ENCODE measurements at regions not wholly inside any gene's neighbourhood (a gene's known extent, or its start where the extent isn't known, plus 50 kb on each side); places are given as distances from the start of the nearest gene placed in this dataset.

DNA sequence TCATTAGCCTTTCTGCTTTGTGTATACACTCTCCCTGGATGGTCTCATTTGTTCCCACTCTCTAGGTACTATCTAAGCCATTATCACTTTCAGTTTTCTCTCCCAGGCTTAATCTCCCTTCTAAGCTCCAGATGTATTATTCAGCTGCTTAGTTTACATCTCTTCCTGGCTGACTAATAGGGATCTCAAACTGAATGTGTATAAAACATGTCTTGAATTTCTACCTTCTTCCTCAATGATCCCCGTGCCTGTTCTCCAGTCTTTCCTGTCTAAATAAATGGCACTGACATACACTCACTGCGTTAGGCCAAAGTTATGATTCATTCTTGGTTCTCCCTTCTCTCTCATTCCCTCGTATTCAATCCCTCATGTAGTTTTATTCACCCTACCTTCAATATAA is 127.3 kb downstream of the NR2F2 start:
- TF ChIP-seq, protein P1, sequence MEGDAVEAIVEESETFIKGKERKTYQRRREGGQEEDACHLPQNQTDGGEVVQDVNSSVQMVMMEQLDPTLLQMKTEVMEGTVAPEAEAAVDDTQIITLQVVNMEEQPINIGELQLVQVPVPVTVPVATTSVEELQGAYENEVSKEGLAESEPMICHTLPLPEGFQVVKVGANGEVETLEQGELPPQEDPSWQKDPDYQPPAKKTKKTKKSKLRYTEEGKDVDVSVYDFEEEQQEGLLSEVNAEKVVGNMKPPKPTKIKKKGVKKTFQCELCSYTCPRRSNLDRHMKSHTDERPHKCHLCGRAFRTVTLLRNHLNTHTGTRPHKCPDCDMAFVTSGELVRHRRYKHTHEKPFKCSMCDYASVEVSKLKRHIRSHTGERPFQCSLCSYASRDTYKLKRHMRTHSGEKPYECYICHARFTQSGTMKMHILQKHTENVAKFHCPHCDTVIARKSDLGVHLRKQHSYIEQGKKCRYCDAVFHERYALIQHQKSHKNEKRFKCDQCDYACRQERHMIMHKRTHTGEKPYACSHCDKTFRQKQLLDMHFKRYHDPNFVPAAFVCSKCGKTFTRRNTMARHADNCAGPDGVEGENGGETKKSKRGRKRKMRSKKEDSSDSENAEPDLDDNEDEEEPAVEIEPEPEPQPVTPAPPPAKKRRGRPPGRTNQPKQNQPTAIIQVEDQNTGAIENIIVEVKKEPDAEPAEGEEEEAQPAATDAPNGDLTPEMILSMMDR (conservative IDR thresholded peaks at IDR 0.05; ENCODE audit: low read length): no peak
- TF ChIP-seq EZH2phosphoT487 (IDR thresholded peaks at IDR 0.05; ENCODE audit: borderline replicate concordance, low read depth, low read length): no peak
